ENCODE measurements at regions not wholly inside any gene's neighbourhood (a gene's known extent, or its start where the extent isn't known, plus 50 kb on each side); places are given as distances from the start of the nearest gene placed in this dataset.

- H3K27ac ChIP-seq (ENCODE audit: low read depth, low read length, poor library complexity, severe bottlenecking) = no peak overlapping the region
- ChIA-PET CTCF (no interaction called here), POLR2A (ENCODE audit: low non-redundant PET) (no interaction called here)
- no peak overlapping the region for H3K4me3 ChIP-seq (ENCODE audit: low read depth, low read length, poor library complexity, severe bottlenecking)
- intact Hi-C loops (cut with micrococcal nuclease; ENCODE audit: unreplicated experiment) = no loop called here
- no peaks in the 10 kb centered on the region for H3K27me3 ChIP-seq (replicated peaks; ENCODE audit: insufficient read depth, low read depth, low read length, poor library complexity)
- H3K4me1 ChIP-seq (ENCODE audit: insufficient read depth, low read length, poor library complexity, severe bottlenecking) = no peaks in the 10 kb centered on the region
- H3K36me3 ChIP-seq (ENCODE audit: insufficient read depth, low read length, poor library complexity, severe bottlenecking) = no peaks in the 10 kb centered on the region
- BruUV-seq (replicated peaks) = no TSS peak
- DNase-seq (ENCODE audit: low spot score) = no peak
- no peaks in the 10 kb centered on the region for H3K9me3 ChIP-seq (ENCODE audit: low read depth, low read length, poor library complexity, severe bottlenecking)
- TF ChIP-seq EZH2 (IDR thresholded peaks at IDR 0.05; ENCODE audit: borderline replicate concordance, low read depth, low read length, poor library complexity, severe bottlenecking) = no peak
- TF ChIP-seq, protein P1, sequence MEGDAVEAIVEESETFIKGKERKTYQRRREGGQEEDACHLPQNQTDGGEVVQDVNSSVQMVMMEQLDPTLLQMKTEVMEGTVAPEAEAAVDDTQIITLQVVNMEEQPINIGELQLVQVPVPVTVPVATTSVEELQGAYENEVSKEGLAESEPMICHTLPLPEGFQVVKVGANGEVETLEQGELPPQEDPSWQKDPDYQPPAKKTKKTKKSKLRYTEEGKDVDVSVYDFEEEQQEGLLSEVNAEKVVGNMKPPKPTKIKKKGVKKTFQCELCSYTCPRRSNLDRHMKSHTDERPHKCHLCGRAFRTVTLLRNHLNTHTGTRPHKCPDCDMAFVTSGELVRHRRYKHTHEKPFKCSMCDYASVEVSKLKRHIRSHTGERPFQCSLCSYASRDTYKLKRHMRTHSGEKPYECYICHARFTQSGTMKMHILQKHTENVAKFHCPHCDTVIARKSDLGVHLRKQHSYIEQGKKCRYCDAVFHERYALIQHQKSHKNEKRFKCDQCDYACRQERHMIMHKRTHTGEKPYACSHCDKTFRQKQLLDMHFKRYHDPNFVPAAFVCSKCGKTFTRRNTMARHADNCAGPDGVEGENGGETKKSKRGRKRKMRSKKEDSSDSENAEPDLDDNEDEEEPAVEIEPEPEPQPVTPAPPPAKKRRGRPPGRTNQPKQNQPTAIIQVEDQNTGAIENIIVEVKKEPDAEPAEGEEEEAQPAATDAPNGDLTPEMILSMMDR (conservative IDR thresholded peaks at IDR 0.05; ENCODE audit: low read depth, low read length) = no peak
Observed at GRCh38 chr2:34266908-34267697, 668.0 kb upstream of the FAM98A start.

- no peak for TF ChIP-seq EZH2 (IDR thresholded peaks at IDR 0.05; ENCODE audit: borderline replicate concordance, low read depth, low read length, poor library complexity, severe bottlenecking)
- TF ChIP-seq, protein P1 (conservative IDR thresholded peaks at IDR 0.05; ENCODE audit: low read depth, low read length) = 0 out of 2 replicates have a peak, but pooled peaks have one; percentile 23
- POLR2A ChIA-PET (ENCODE audit: low non-redundant PET) = no interaction called here
- Histone ChIP-seq H3K4me3 (ENCODE audit: low read depth, low read length, poor library complexity, severe bottlenecking) (no peak overlapping the region), H3K4me1 (ENCODE audit: insufficient read depth, low read length, poor library complexity, severe bottlenecking) (no peaks in the 10 kb centered on the region), H3K27ac (ENCODE audit: low read depth, low read length, poor library complexity, severe bottlenecking) (no peak overlapping the region), H3K27me3 (replicated peaks; ENCODE audit: insufficient read depth, low read depth, low read length, poor library complexity) (no peaks in the 10 kb centered on the region), H3K36me3 (ENCODE audit: insufficient read depth, low read length, poor library complexity, severe bottlenecking) (no peaks in the 10 kb centered on the region), H3K9me3 (ENCODE audit: low read depth, low read length, poor library complexity, severe bottlenecking) (no peaks in the 10 kb centered on the region)
- no TSS peak for BruUV-seq (replicated peaks)
- intact Hi-C loops (cut with micrococcal nuclease; ENCODE audit: unreplicated experiment) = no loop called here
- CTCF ChIA-PET = no interaction called here
- peak; percentile 6 for DNase-seq (ENCODE audit: low spot score)
Observed at GRCh38 chr2:34261701-34262100, 662.6 kb upstream of the FAM98A start.

- Histone ChIP-seq H3K27me3 (replicated peaks; ENCODE audit: insufficient read depth, low read depth, low read length, poor library complexity) (no peaks in the 10 kb centered on the region), H3K9me3 (ENCODE audit: low read depth, low read length, poor library complexity, severe bottlenecking) (no peaks in the 10 kb centered on the region), H3K4me3 (ENCODE audit: low read depth, low read length, poor library complexity, severe bottlenecking) (no peak overlapping the region), H3K4me1 (ENCODE audit: insufficient read depth, low read length, poor library complexity, severe bottlenecking) (no peaks in the 10 kb centered on the region), H3K27ac (ENCODE audit: low read depth, low read length, poor library complexity, severe bottlenecking) (no peak overlapping the region), H3K36me3 (ENCODE audit: insufficient read depth, low read length, poor library complexity, severe bottlenecking) (no peaks in the 10 kb centered on the region)
- POLR2A ChIA-PET (ENCODE audit: low non-redundant PET) = no interaction called here
- TF ChIP-seq, protein P1 (conservative IDR thresholded peaks at IDR 0.05; ENCODE audit: low read depth, low read length) = no peak
- TF ChIP-seq EZH2 (IDR thresholded peaks at IDR 0.05; ENCODE audit: borderline replicate concordance, low read depth, low read length, poor library complexity, severe bottlenecking) = no peak
- no TSS peak for BruUV-seq (replicated peaks)
- DNase-seq (ENCODE audit: low spot score) = no peak
- CTCF ChIA-PET = no interaction called here
- intact Hi-C loops (cut with micrococcal nuclease; ENCODE audit: unreplicated experiment) = no loop called here
Observed at GRCh38 chr2:34254272-34254878, 655.3 kb upstream of the FAM98A start.
